CD8-positive, alpha-beta memory T cell (primary cell): ENCODE measurements at regions not wholly inside any gene's neighbourhood (a gene's known extent, or its start where the extent isn't known, plus 50 kb on each side); places are given as distances from the start of the nearest gene placed in this dataset.
"Not testable (repeated sequence)": the region's sequence is repeated elsewhere in the genome, so short reads cannot be mapped to it uniquely, and the experiment has no call there.

Experiments used
- CTCF ChIA-PET: fragments of 350-600 bp; sonication (Branson Sonifier 250); formaldehyde crosslinking; loops from one replicate; lab custom pipeline; 2021; ENCODE audit warnings: antibody characterized with exemption; lab: Charles Lee
- POLR2A ChIA-PET: fragments of 350-600 bp; sonication (Branson Sonifier 250); formaldehyde crosslinking; loops from one replicate; lab custom pipeline; 2021; ENCODE audit warnings: antibody characterized with exemption; lab: Charles Lee
- DNase-seq, 5 donors: peaks; one replicate each; pipeline versions ENCODE4 v3.0.0 to v3.0.0-alpha.2; 2020 to 2022; ENCODE audit warnings: mixed read lengths in 1 of 5
- H3K27ac ChIP-seq: one replicate; pipeline ENCODE4 v1.7.0; 2013; ENCODE audit warnings: low read depth, mild to moderate bottlenecking, low read length, moderate library complexity
- H3K27me3 ChIP-seq: 2 replicates; pipeline ENCODE4 v1.7.0; 2013; ENCODE audit warnings: low read length, mild to moderate bottlenecking; ENCODE audit not compliant: insufficient read depth, poor library complexity, severe bottlenecking
- H3K36me3 ChIP-seq: 2 replicates; pipeline ENCODE4 v1.7.0; 2013; ENCODE audit warnings: mild to moderate bottlenecking, low read length, moderate library complexity; ENCODE audit not compliant: insufficient read depth
- H3K4me1 ChIP-seq: 2 replicates; pipeline ENCODE4 v1.7.0; 2013; ENCODE audit warnings: mild to moderate bottlenecking, low read length, moderate library complexity; ENCODE audit not compliant: insufficient read depth
- H3K4me3 ChIP-seq: 2 replicates; pipeline ENCODE4 v1.7.0; 2013; ENCODE audit warnings: mild to moderate bottlenecking, low read length
- H3K9me3 ChIP-seq: 2 replicates; pipeline ENCODE4 v1.7.0; 2013; ENCODE audit warnings: mild to moderate bottlenecking, low read length
- H3K27ac Mint-ChIP-seq, 8 donors: one replicate each; pipeline ENCODE4 v1.8.0; 2020 to 2021; ENCODE audit warnings: mixed read lengths in 8 of 8, mild to moderate bottlenecking in 6 of 8, inconsistent platforms in 3 of 8, moderate library complexity in 3 of 8
- H3K27me3 Mint-ChIP-seq, 2 donors: one replicate each; pipeline ENCODE4 v1.8.0; 2020 to 2021; ENCODE audit warnings: mixed read lengths in 2 of 2, mild to moderate bottlenecking in 1 of 2, moderate library complexity in 1 of 2
- H3K36me3 Mint-ChIP-seq, 3 donors: one replicate each; pipeline ENCODE4 v1.8.0; 2020 to 2021; ENCODE audit warnings: mixed read lengths in 3 of 3, inconsistent platforms in 1 of 3, mild to moderate bottlenecking in 1 of 3
- H3K4me1 Mint-ChIP-seq, 3 donors: one replicate each; pipeline ENCODE4 v1.8.0; 2020 to 2021; ENCODE audit warnings: mixed read lengths in 3 of 3, inconsistent platforms in 1 of 3, mild to moderate bottlenecking in 1 of 3
- H3K4me3 Mint-ChIP-seq, 7 donors: one replicate each; pipeline ENCODE4 v1.8.0; 2020 to 2021; ENCODE audit warnings: mixed read lengths in 7 of 7, mild to moderate bottlenecking in 6 of 7, moderate library complexity in 4 of 7, inconsistent platforms in 2 of 7
- H3K9me3 Mint-ChIP-seq, 5 donors: one replicate each; pipeline ENCODE4 v1.8.0; 2020 to 2022; ENCODE audit warnings: mixed read lengths in 5 of 5, mild to moderate bottlenecking in 3 of 5, moderate library complexity in 2 of 5, inconsistent platforms in 1 of 5

DNA sequence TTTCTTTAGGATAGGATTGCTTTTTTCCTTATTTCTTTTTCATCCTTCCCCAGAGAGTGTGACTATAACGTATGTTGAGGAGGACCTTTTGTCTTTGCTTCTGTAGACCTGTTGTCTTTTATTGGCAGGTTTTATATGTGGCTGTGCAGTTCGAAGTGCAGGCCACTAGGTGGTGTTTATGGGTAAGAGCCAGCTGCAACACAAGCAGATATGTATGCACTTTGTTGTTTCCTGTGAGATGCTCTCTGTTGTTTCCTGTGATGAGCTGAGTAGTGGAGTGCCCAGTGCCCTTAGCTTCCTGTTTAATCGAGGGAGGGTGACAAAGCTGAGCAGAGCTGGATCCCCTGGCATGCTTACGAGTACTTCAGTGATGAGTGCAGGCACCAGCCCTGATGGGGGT lies 50.0 kb upstream of the TGIF2LX start:
- H3K27ac ChIP-seq, H3K36me3 Mint-ChIP-seq, H3K4me3 ChIP-seq, H3K27me3 Mint-ChIP-seq, H3K4me1 ChIP-seq, H3K9me3 ChIP-seq, H3K9me3 Mint-ChIP-seq, H3K4me3 Mint-ChIP-seq, CTCF ChIA-PET, H3K4me1 Mint-ChIP-seq, H3K36me3 ChIP-seq, H3K27me3 ChIP-seq, POLR2A ChIA-PET: not testable (repeated sequence)
- DNase-seq, result peak in 2 of 5 donors; percentile 8 to 23
- peak overlapping the region in 3 of 8 donors; percentile 3 to 69 (median 17) for H3K27ac Mint-ChIP-seq
